ENCODE measurements at regions not wholly inside any gene's neighbourhood (a gene's known extent, or its start where the extent isn't known, plus 50 kb on each side); places are given as distances from the start of the nearest gene placed in this dataset.

DNA sequence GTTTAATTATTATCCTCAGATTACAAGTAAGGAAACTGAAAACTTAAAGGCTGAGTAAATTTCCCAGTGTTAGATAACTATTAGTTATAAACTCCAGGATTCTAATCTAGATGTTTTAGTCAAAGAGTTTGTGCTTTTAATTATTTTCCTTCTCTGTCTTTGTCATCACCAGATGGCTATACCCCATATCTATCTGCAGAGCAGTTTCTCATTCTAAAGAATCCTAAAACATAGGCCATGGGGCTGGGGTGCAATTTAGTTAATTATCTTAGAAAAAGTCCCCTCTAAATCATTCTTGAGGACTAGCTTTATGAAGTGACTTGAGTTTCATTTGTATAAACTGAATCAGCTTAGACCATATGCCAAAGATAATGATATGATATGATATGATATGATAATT lies 556.3 kb upstream of the ANO5 start:
- TF ChIP-seq ZNF274 (IDR thresholded peaks at IDR 0.05; ENCODE audit: low read depth, low read length) (no peak), SUZ12 (IDR thresholded peaks at IDR 0.05; ENCODE audit: extremely low read depth, insufficient read depth, insufficient read length) (no peak), YY1 (IDR thresholded peaks at IDR 0.05; ENCODE audit: insufficient read depth, insufficient read length) (no peak)
